Neural progenitor cell (in vitro differentiated cells): ENCODE measurements at regions not wholly inside any gene's neighbourhood (a gene's known extent, or its start where the extent isn't known, plus 50 kb on each side); places are given as distances from the start of the nearest gene placed in this dataset.

ENCODE experiments used
- DNase-seq: peaks from one replicate; pipeline ENCODE4 v3.0.0-alpha.2; 2016; ENCODE audit warnings: low spot score
- H2AFZ ChIP-seq: fragments of 200-600 bp; sonication (generic); replicated peaks from 2 replicates; pipeline ENCODE4 v1.6.1; 2016; ENCODE audit warnings: antibody characterized with exemption
- H3F3A ChIP-seq: fragments of 200-600 bp; sonication (generic); 2 replicates; pipeline ENCODE4 v1.6.1; 2016; ENCODE audit warnings: antibody characterized with exemption, low read depth
- H3K27ac ChIP-seq: fragments of 200-600 bp; sonication (generic); 2 replicates; pipeline ENCODE4 v1.5.1; 2016; ENCODE audit warnings: mild to moderate bottlenecking
- H3K27me3 ChIP-seq: fragments of 200-600 bp; sonication (generic); 2 replicates; pipeline ENCODE4 v1.6.1; 2016; ENCODE audit warnings: mild to moderate bottlenecking, moderate library complexity
- H3K36me3 ChIP-seq: fragments of 200-600 bp; sonication (generic); 2 replicates; pipeline ENCODE4 v1.5.1; 2016
- H3K4me1 ChIP-seq: fragments of 200-600 bp; sonication (generic); 2 replicates; pipeline ENCODE4 v1.6.1; 2016; ENCODE audit warnings: mixed run types
- H3K4me2 ChIP-seq: fragments of 200-600 bp; sonication (generic); 2 replicates; pipeline ENCODE4 v1.6.1; 2016
- H3K4me3 ChIP-seq: fragments of 200-600 bp; sonication (generic); 2 replicates; pipeline ENCODE4 v1.5.1; 2016
- H3K79me2 ChIP-seq: fragments of 200-600 bp; sonication (generic); 2 replicates; pipeline ENCODE4 v1.6.1; 2016; ENCODE audit warnings: low read depth
- H3K9ac ChIP-seq: fragments of 200-600 bp; sonication (generic); 2 replicates; pipeline ENCODE4 v1.6.1; 2016
- H3K9me3 ChIP-seq: fragments of 200-600 bp; sonication (generic); 2 replicates; pipeline ENCODE4 v1.5.1; 2016; ENCODE audit warnings: low read depth
- H4K20me1 ChIP-seq: fragments of 200-600 bp; sonication (generic); 2 replicates; pipeline ENCODE4 v1.6.1; 2016; ENCODE audit warnings: low read depth
- H3K27ac Mint-ChIP-seq: 3 replicates; pipeline ENCODE4 v1.8.0; 2021; ENCODE audit warnings: mixed read lengths
- H3K27me3 Mint-ChIP-seq: 2 replicates; pipeline ENCODE4 v1.8.0; 2022; ENCODE audit warnings: low read depth, mild to moderate bottlenecking, inconsistent platforms, moderate library complexity, mixed read lengths; ENCODE audit not compliant: insufficient read depth
- H3K36me3 Mint-ChIP-seq: 3 replicates; pipeline ENCODE4 v1.8.0; 2021; ENCODE audit warnings: mixed read lengths
- H3K4me1 Mint-ChIP-seq: 3 replicates; pipeline ENCODE4 v1.8.0; 2021; ENCODE audit warnings: mixed read lengths
- H3K4me3 Mint-ChIP-seq: 3 replicates; pipeline ENCODE4 v1.8.0; 2021; ENCODE audit warnings: mild to moderate bottlenecking, moderate library complexity, mixed read lengths
- H3K9me3 Mint-ChIP-seq: 3 replicates; pipeline ENCODE4 v1.8.0; 2020; ENCODE audit warnings: mixed read lengths
- CTCF ChIP-seq: fragments of 200-600 bp; sonication (generic); IDR thresholded peaks from 2 replicates; pipeline ENCODE4 v1.5.1; 2017; ENCODE audit warnings: antibody characterized with exemption, mild to moderate bottlenecking
- EZH2 ChIP-seq: fragments of 200-600 bp; sonication (generic); IDR thresholded peaks from 2 replicates; pipeline ENCODE4 v1.6.1; 2017; ENCODE audit warnings: antibody characterized with exemption, mild to moderate bottlenecking, moderate library complexity
- EZH2phosphoT487 ChIP-seq: fragments of 200-600 bp; sonication (generic); IDR thresholded peaks from 2 replicates; pipeline ENCODE4 v1.6.1; 2017; ENCODE audit warnings: antibody characterized with exemption

GRCh38 chr15:97248376-97248775 lies 712.1 kb upstream of the ARRDC4 start:
- Mint-ChIP-seq H3K9me3 (peaks cover 23% of the 10 kb centered on the region), H3K4me3 (no peak overlapping the region), H3K36me3 (no peaks in the 10 kb centered on the region), H3K27ac (no peak overlapping the region), H3K4me1 (no peaks in the 10 kb centered on the region), H3K27me3 (peaks cover 3% of the 10 kb centered on the region)
- Histone ChIP-seq H3K4me2 (no peak overlapping the region), H3K9ac (no peak overlapping the region), H3K27me3 (no peaks in the 10 kb centered on the region), H3K79me2 (no peaks in the 10 kb centered on the region), H3K4me1 (no peaks in the 10 kb centered on the region), H2AFZ (no peak overlapping the region), H3K27ac (no peak overlapping the region), H3K4me3 (no peak overlapping the region), H3F3A (no peaks in the 10 kb centered on the region), H3K9me3 (peaks cover 15% of the 10 kb centered on the region), H4K20me1 (no peaks in the 10 kb centered on the region), H3K36me3 (no peaks in the 10 kb centered on the region)
- TF ChIP-seq CTCF (no peak), EZH2phosphoT487 (no peak), EZH2 (no peak)
- no peak for DNase-seq

- Mint-ChIP-seq H3K4me1 (peaks cover 2% of the 10 kb centered on the region), H3K36me3 (no peaks in the 10 kb centered on the region), H3K27ac (no peak overlapping the region), H3K4me3 (no peak overlapping the region), H3K9me3 (no peaks in the 10 kb centered on the region), H3K27me3 (peaks cover 2% of the 10 kb centered on the region)
- no peaks in the 10 kb centered on the region for H3K79me2 ChIP-seq
- H2AFZ ChIP-seq = no peak overlapping the region
- H3K36me3 ChIP-seq = no peaks in the 10 kb centered on the region
- no peaks in the 10 kb centered on the region for H3F3A ChIP-seq
- H4K20me1 ChIP-seq = no peaks in the 10 kb centered on the region
- no peak overlapping the region for H3K4me2 ChIP-seq
- no peak overlapping the region for H3K4me3 ChIP-seq
- no peak overlapping the region for H3K27ac ChIP-seq
- DNase-seq = no peak
- H3K9ac ChIP-seq = no peak overlapping the region
- TF ChIP-seq EZH2phosphoT487 = no peak
- no peak for TF ChIP-seq CTCF
- no peak for TF ChIP-seq EZH2
- H3K9me3 ChIP-seq = no peaks in the 10 kb centered on the region
- H3K27me3 ChIP-seq = no peaks in the 10 kb centered on the region
- no peaks in the 10 kb centered on the region for H3K4me1 ChIP-seq
Observed at GRCh38 chr15:97259943-97260342, 700.6 kb upstream of the ARRDC4 start.

- Histone ChIP-seq H3K4me1 (peaks cover 17% of the 10 kb centered on the region), H3K27me3 (no peaks in the 10 kb centered on the region), H3K4me2 (no peak overlapping the region), H3K27ac (no peak overlapping the region), H3K36me3 (no peaks in the 10 kb centered on the region), H3F3A (no peaks in the 10 kb centered on the region), H3K9ac (no peak overlapping the region), H3K9me3 (no peaks in the 10 kb centered on the region), H3K79me2 (peaks cover 74% of the 10 kb centered on the region), H2AFZ (no peak overlapping the region), H3K4me3 (no peak overlapping the region), H4K20me1 (no peaks in the 10 kb centered on the region)
- Mint-ChIP-seq H3K27ac (no peak overlapping the region), H3K4me1 (no peaks in the 10 kb centered on the region), H3K4me3 (no peak overlapping the region), H3K9me3 (no peaks in the 10 kb centered on the region), H3K27me3 (peaks cover 5% of the 10 kb centered on the region), H3K36me3 (no peaks in the 10 kb centered on the region)
- DNase-seq = no peak
- TF ChIP-seq CTCF (no peak), EZH2 (no peak), EZH2phosphoT487 (no peak)
Observed at GRCh38 chr15:97301166-97301565, 659.3 kb upstream of the ARRDC4 start.

- H3K27ac Mint-ChIP-seq = no peak overlapping the region
- H3K27me3 Mint-ChIP-seq = peaks cover 4% of the 10 kb centered on the region
- no peak overlapping the region for H3K4me3 Mint-ChIP-seq
- H3K27ac ChIP-seq = no peak overlapping the region
- no peaks in the 10 kb centered on the region for H3K27me3 ChIP-seq
- no peak for DNase-seq
- peaks cover 55% of the 10 kb centered on the region for H3K79me2 ChIP-seq
- no peaks in the 10 kb centered on the region for H3K4me1 ChIP-seq
- no peaks in the 10 kb centered on the region for H3K4me1 Mint-ChIP-seq
- no peak overlapping the region for H2AFZ ChIP-seq
- H3K36me3 ChIP-seq = peaks cover 4% of the 10 kb centered on the region
- TF ChIP-seq EZH2 = no peak
- no peak for TF ChIP-seq EZH2phosphoT487
- no peak for TF ChIP-seq CTCF
- no peaks in the 10 kb centered on the region for H3K36me3 Mint-ChIP-seq
- no peaks in the 10 kb centered on the region for H3F3A ChIP-seq
- no peak overlapping the region for H3K4me3 ChIP-seq
- peaks cover 3% of the 10 kb centered on the region for H3K9me3 Mint-ChIP-seq
- no peaks in the 10 kb centered on the region for H3K9me3 ChIP-seq
- peaks cover 39% of the 10 kb centered on the region for H4K20me1 ChIP-seq
- H3K9ac ChIP-seq = no peak overlapping the region
- H3K4me2 ChIP-seq = no peak overlapping the region
Observed at GRCh38 chr15:97316362-97316761, 644.1 kb upstream of the ARRDC4 start.
